T-helper 2 cell treated with Interferon-gamma antibody and Interleukin-4, amounts not matched to agents 5 μg/mL and 100 μg/mL, for 36 hours (primary cell): ENCODE measurements at regions not wholly inside any gene's neighbourhood (a gene's known extent, or its start where the extent isn't known, plus 50 kb on each side); places are given as distances from the start of the nearest gene placed in this dataset.

ENCODE experiments used
- DNase-seq: peaks from one replicate; pipeline ENCODE4 v3.0.0; 2021; ENCODE audit warnings: low spot score
- H3K27ac Mint-ChIP-seq: one replicate; pipeline ENCODE4 v1.8.0; 2021; ENCODE audit warnings: mild to moderate bottlenecking, mixed read lengths
- H3K27me3 Mint-ChIP-seq: one replicate; pipeline ENCODE4 v1.8.0; 2021; ENCODE audit warnings: low read depth, mixed read lengths
- H3K36me3 Mint-ChIP-seq: one replicate; pipeline ENCODE4 v1.8.0; 2021; ENCODE audit warnings: low read depth, mixed read lengths
- H3K4me1 Mint-ChIP-seq: one replicate; pipeline ENCODE4 v1.8.0; 2021; ENCODE audit warnings: low read depth, mixed read lengths
- H3K4me3 Mint-ChIP-seq: one replicate; pipeline ENCODE4 v1.8.0; 2022; ENCODE audit warnings: mild to moderate bottlenecking, moderate library complexity, mixed read lengths
- H3K9me3 Mint-ChIP-seq: one replicate; pipeline ENCODE4 v1.8.0; 2021; ENCODE audit warnings: mixed read lengths

DNA sequence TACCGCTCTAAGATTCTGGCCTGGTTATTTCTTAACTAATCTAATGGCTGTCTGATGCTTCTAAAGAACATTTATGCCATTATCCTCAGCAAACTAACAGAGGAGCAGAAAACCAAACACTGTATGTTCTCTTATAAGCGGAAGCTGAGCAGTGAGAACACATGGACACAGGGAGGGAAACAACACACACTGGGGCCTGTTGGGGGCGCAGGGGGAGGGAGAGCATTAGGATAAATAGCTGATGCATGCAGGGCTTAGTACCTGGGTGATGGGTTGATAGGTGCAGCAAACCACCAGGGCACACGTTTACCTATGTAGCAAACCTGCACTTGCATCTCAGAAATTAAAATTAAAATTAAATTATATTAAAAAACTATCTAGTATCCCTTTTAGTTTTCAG is 853.5 kb downstream of the GATA3 start:
- H3K27me3 Mint-ChIP-seq = no peaks in the 10 kb centered on the region
- H3K36me3 Mint-ChIP-seq = peaks cover 3% of the 10 kb centered on the region
- H3K4me3 Mint-ChIP-seq = no peak overlapping the region
- no peak for DNase-seq
- H3K27ac Mint-ChIP-seq = no peak overlapping the region
- H3K4me1 Mint-ChIP-seq = peaks cover 5% of the 10 kb centered on the region
- peaks cover 6% of the 10 kb centered on the region for H3K9me3 Mint-ChIP-seq

DNA sequence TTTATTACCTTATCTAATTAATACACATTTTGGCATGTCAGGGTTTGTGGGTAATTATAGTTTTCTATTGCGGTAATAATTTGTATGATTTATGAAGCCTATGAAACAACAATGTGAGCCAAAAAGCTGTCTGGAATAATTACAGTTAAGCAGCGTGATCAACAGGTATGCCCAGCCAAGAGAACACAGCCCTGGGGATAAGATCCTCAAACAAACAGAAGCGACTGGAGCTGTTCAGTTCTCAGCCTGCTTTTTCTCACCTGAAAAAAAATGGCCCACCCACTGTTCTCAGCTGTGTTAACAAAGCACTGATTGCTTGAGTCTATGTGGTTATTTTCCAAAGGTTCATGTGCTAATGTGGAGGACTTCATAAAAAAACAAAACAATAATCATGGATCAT is 855.8 kb downstream of the GATA3 start:
- Mint-ChIP-seq H3K36me3 (no peaks in the 10 kb centered on the region), H3K4me1 (peaks cover 5% of the 10 kb centered on the region), H3K27ac (no peak overlapping the region), H3K27me3 (no peaks in the 10 kb centered on the region), H3K4me3 (no peak overlapping the region), H3K9me3 (peaks cover 4% of the 10 kb centered on the region)
- DNase-seq = no peak

DNA sequence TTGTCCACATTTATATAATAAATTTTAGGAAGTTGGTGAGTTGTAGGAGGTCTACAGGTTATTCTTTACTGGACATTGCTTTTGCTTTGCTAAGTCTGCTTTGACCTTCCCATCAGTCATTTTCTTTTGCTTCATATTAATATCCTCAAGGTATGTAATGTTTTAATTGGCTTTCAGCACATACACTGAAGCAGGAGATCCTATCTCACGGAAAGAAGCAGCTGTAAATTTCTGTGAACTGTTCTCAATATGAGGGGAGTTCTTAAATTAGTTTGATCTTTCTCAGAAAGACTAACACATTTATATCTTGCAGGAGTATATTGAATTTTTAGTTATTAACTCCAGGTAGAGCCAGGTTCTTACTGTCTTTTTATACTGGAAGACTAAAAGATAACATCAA is 856.5 kb downstream of the GATA3 start:
- H3K36me3 Mint-ChIP-seq = no peaks in the 10 kb centered on the region
- no peak overlapping the region for H3K27ac Mint-ChIP-seq
- H3K4me3 Mint-ChIP-seq = no peak overlapping the region
- H3K9me3 Mint-ChIP-seq = peaks cover 3% of the 10 kb centered on the region
- DNase-seq = no peak
- H3K4me1 Mint-ChIP-seq = peaks cover 5% of the 10 kb centered on the region
- H3K27me3 Mint-ChIP-seq = no peaks in the 10 kb centered on the region

- peaks cover 5% of the 10 kb centered on the region for H3K4me1 Mint-ChIP-seq
- no peaks in the 10 kb centered on the region for H3K27me3 Mint-ChIP-seq
- H3K9me3 Mint-ChIP-seq = no peaks in the 10 kb centered on the region
- no peak for DNase-seq
- no peak overlapping the region for H3K27ac Mint-ChIP-seq
- H3K4me3 Mint-ChIP-seq = no peak overlapping the region
- no peaks in the 10 kb centered on the region for H3K36me3 Mint-ChIP-seq
These were observed 857.6 kb downstream of the GATA3 start for GRCh38 chr10:8912108-8912507.

DNA sequence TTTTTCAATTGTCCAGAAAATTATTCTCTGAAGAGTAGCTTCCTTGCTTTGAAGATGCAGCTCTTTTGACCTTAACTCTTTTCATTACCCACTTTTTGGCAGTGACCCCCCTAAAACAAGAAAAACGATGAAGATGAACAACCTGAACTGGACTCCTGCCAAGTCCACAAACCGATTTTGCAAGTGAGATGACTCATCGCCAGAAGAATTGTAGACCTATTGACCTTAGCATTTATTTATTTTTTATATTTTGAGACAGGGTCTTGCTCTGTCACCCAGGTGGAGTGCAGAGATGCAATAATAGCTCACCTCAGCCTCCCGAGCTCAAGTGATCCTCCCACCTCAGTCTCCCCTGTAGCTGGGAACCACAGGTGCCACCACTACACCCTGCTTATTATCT is 859.2 kb downstream of the GATA3 start:
- H3K9me3 Mint-ChIP-seq = peaks cover 6% of the 10 kb centered on the region
- H3K4me3 Mint-ChIP-seq = no peak overlapping the region
- DNase-seq = no peak
- H3K4me1 Mint-ChIP-seq = peaks cover 7% of the 10 kb centered on the region
- no peaks in the 10 kb centered on the region for H3K36me3 Mint-ChIP-seq
- H3K27me3 Mint-ChIP-seq = no peaks in the 10 kb centered on the region
- H3K27ac Mint-ChIP-seq = no peak overlapping the region

- Mint-ChIP-seq H3K4me3 (no peak overlapping the region), H3K27me3 (no peaks in the 10 kb centered on the region)
These were observed 864.8 kb downstream of the GATA3 start for GRCh38 chr10:8919280-8919679.

DNA sequence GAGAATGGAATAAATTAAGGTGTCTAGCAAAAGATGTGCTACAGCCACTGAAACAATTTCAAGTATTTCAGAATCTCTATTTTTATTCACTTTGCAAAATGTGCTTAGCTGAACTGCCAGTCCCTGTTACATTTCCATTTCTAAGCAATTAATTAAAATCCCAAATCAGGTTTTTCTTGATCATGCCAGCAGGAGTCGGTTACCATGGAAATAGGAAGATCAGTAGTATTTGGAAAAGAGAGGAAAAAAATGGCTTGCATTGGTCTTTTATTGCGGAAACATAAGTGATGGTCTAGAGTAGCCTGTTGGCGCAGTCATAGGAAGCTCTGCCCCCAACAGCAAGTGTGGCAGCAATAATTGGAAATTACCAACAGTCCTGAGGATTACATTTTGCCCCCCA is 867.1 kb downstream of the GATA3 start:
- Mint-ChIP-seq H3K9me3 (peaks cover 12% of the 10 kb centered on the region), H3K4me1 (peaks cover 9% of the 10 kb centered on the region), H3K36me3 (no peaks in the 10 kb centered on the region), H3K27ac (no peak overlapping the region), H3K27me3 (no peaks in the 10 kb centered on the region), H3K4me3 (no peak overlapping the region)
- DNase-seq = no peak

More at GRCh38 chr10:8919280-8919679, 864.8 kb downstream of the GATA3 start:
- Mint-ChIP-seq H3K4me1 (peaks cover 10% of the 10 kb centered on the region), H3K36me3 (no peaks in the 10 kb centered on the region), H3K27ac (no peak overlapping the region), H3K9me3 (peaks cover 6% of the 10 kb centered on the region)
- no peak for DNase-seq

- H3K36me3 Mint-ChIP-seq = no peaks in the 10 kb centered on the region
- H3K27me3 Mint-ChIP-seq = no peaks in the 10 kb centered on the region
- no peak for DNase-seq
- no peak overlapping the region for H3K4me3 Mint-ChIP-seq
- H3K27ac Mint-ChIP-seq = no peak overlapping the region
- H3K4me1 Mint-ChIP-seq = peaks cover 5% of the 10 kb centered on the region
- H3K9me3 Mint-ChIP-seq = peaks cover 6% of the 10 kb centered on the region
These were observed 868.6 kb downstream of the GATA3 start for GRCh38 chr10:8923096-8923495.

GRCh38 chr10:8927705-8928104 is 873.2 kb downstream of the GATA3 start:
- H3K27me3 Mint-ChIP-seq = no peaks in the 10 kb centered on the region
- H3K27ac Mint-ChIP-seq = no peak overlapping the region
- no peaks in the 10 kb centered on the region for H3K4me1 Mint-ChIP-seq
- no peaks in the 10 kb centered on the region for H3K36me3 Mint-ChIP-seq
- no peak overlapping the region for H3K4me3 Mint-ChIP-seq
- peaks cover 6% of the 10 kb centered on the region for H3K9me3 Mint-ChIP-seq
- no peak for DNase-seq

GRCh38 chr10:8946451-8946850 is 892.0 kb downstream of the GATA3 start:
- Mint-ChIP-seq H3K4me3 (no peak overlapping the region), H3K36me3 (peaks cover 2% of the 10 kb centered on the region), H3K27ac (no peak overlapping the region), H3K4me1 (peaks cover 3% of the 10 kb centered on the region), H3K27me3 (no peaks in the 10 kb centered on the region), H3K9me3 (peaks cover 28% of the 10 kb centered on the region)
- DNase-seq = no peak

DNA sequence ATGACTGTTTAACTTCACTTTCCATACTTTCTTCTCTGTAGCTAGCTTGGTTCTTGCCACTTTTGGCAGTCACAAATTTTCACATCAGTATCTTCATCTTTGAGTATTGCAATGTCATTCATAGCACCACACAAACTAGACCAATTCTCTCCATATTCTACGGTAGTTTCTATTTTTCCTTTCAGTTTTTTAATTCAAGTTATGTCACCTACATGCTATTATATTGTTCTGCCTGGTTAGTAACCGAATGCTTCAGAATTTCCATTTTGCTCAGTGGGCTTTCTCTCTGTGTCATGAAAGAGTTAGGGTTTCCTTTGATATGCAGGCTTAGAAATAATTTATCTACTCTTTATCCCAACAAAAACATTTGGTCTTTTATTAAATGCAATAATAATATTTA is 896.5 kb downstream of the GATA3 start:
- no peak overlapping the region for H3K4me3 Mint-ChIP-seq
- peaks cover 4% of the 10 kb centered on the region for H3K36me3 Mint-ChIP-seq
- no peaks in the 10 kb centered on the region for H3K27me3 Mint-ChIP-seq
- no peak for DNase-seq
- H3K9me3 Mint-ChIP-seq = peaks cover 25% of the 10 kb centered on the region
- no peak overlapping the region for H3K27ac Mint-ChIP-seq
- peaks cover 5% of the 10 kb centered on the region for H3K4me1 Mint-ChIP-seq

GRCh38 chr10:8951440-8952089 is 897.1 kb downstream of the GATA3 start:
- Mint-ChIP-seq H3K27ac (no peak overlapping the region), H3K4me1 (peaks cover 5% of the 10 kb centered on the region), H3K9me3 (peaks cover 20% of the 10 kb centered on the region), H3K27me3 (no peaks in the 10 kb centered on the region), H3K36me3 (peaks cover 4% of the 10 kb centered on the region), H3K4me3 (no peak overlapping the region)
- no peak for DNase-seq

- no peak for DNase-seq
- Mint-ChIP-seq H3K27me3 (no peaks in the 10 kb centered on the region), H3K9me3 (peaks cover 5% of the 10 kb centered on the region), H3K4me3 (no peak overlapping the region), H3K36me3 (peaks cover 4% of the 10 kb centered on the region), H3K27ac (no peak overlapping the region), H3K4me1 (peaks cover 2% of the 10 kb centered on the region)
These were observed 901.9 kb downstream of the GATA3 start for GRCh38 chr10:8956400-8956799.

GRCh38 chr10:8962249-8962648 is 907.8 kb downstream of the GATA3 start:
- Mint-ChIP-seq H3K4me1 (no peaks in the 10 kb centered on the region), H3K9me3 (peaks cover 7% of the 10 kb centered on the region)

GRCh38 chr10:8967061-8967460 is 912.6 kb downstream of the GATA3 start:
- Mint-ChIP-seq H3K9me3 (peaks cover 29% of the 10 kb centered on the region), H3K4me1 (no peaks in the 10 kb centered on the region), H3K36me3 (peaks cover 3% of the 10 kb centered on the region), H3K27ac (no peak overlapping the region), H3K4me3 (no peak overlapping the region), H3K27me3 (no peaks in the 10 kb centered on the region)
- DNase-seq = no peak

More at GRCh38 chr10:8962249-8962648, 907.8 kb downstream of the GATA3 start:
- Mint-ChIP-seq H3K4me3 (no peak overlapping the region), H3K27ac (no peak overlapping the region), H3K27me3 (no peaks in the 10 kb centered on the region), H3K36me3 (no peaks in the 10 kb centered on the region)
- DNase-seq = no peak
